HCT116 (cell line): ENCODE measurements at regions not wholly inside any gene's neighbourhood (a gene's known extent, or its start where the extent isn't known, plus 50 kb on each side); places are given as distances from the start of the nearest gene placed in this dataset.
"Not testable (repeated sequence)": the region's sequence is repeated elsewhere in the genome, so short reads cannot be mapped to it uniquely, and the experiment has no call there.

Experiments
- ATF3 ChIP-seq: IDR thresholded peaks from 2 replicates; pipeline ENCODE4 v1.6.1; 2012
- CTCF ChIP-seq, 3 experiments: fragments of 200-600 bp in 1 of 3; sonication (generic) in 1 of 3; IDR thresholded peaks in 2 of 3; conservative IDR thresholded peaks in 1 of 3; 2 replicates each; pipeline ENCODE4 v1.5.1; 2012 to 2017; ENCODE audit warnings: low read depth in 2 of 3, low read length in 2 of 3, antibody characterized with exemption in 1 of 3, borderline replicate concordance in 1 of 3, control low read depth in 1 of 3, mild to moderate bottlenecking in 1 of 3, mixed read lengths in 1 of 3, mixed run types in 1 of 3, moderate library complexity in 1 of 3; ENCODE audit not compliant: insufficient read depth in 1 of 3
- EZH2 ChIP-seq: fragments of 200-600 bp; sonication (generic); IDR thresholded peaks from 2 replicates; pipeline ENCODE4 v1.6.1; 2017; ENCODE audit warnings: antibody characterized with exemption, mixed run types
- EZH2phosphoT487 ChIP-seq: fragments of 200-600 bp; IDR thresholded peaks from 2 replicates; pipeline ENCODE4 v1.6.1; 2018; ENCODE audit warnings: antibody characterized with exemption, borderline replicate concordance
- POLR2A ChIP-seq: IDR thresholded peaks from 2 replicates; pipeline ENCODE4 v1.7.0; 2011; ENCODE audit warnings: borderline replicate concordance; ENCODE audit not compliant: insufficient read depth, insufficient read length; ENCODE audit errors: extremely low read depth
- POLR2AphosphoS5 ChIP-seq: IDR thresholded peaks from 2 replicates; pipeline ENCODE4 v1.6.1; 2011; ENCODE audit warnings: mild to moderate bottlenecking, low read depth, low read length, moderate library complexity
- SIN3A ChIP-seq: IDR thresholded peaks from 2 replicates; pipeline ENCODE4 v1.6.1; 2012; ENCODE audit warnings: low read depth
- SRF ChIP-seq: IDR thresholded peaks from 2 replicates; pipeline ENCODE4 v1.6.1; 2012; ENCODE audit warnings: low read depth
- TCF7L2 ChIP-seq: IDR thresholded peaks from 2 replicates; pipeline ENCODE4 v1.7.0; 2011; ENCODE audit warnings: borderline replicate concordance, inconsistent platforms; ENCODE audit not compliant: insufficient read depth, insufficient read length; ENCODE audit errors: extremely low read depth
- ZBTB33 ChIP-seq: IDR thresholded peaks from 2 replicates; pipeline ENCODE4 v1.6.1; 2011; ENCODE audit warnings: mild to moderate bottlenecking, low read length, moderate library complexity; ENCODE audit not compliant: insufficient replicate concordance; ENCODE audit errors: extremely low read depth

- not testable (repeated sequence) for TF ChIP-seq CTCF (IDR thresholded peaks at IDR 0.05 in 2 of 3, conservative IDR thresholded peaks at IDR 0.05 in 1 of 3; ENCODE audit: borderline replicate concordance in 1 of 3, insufficient read depth in 1 of 3, low read depth in 2 of 3, low read length in 2 of 3); POLR2A; EZH2; EZH2phosphoT487; TCF7L2; ZBTB33; POLR2AphosphoS5; SRF; SIN3A; ATF3
These were observed 86.6 kb upstream of the ZWINT start for GRCh38 chr10:56447613-56448012.
